CD4-positive, alpha-beta T cell treated with Interleukin-6 for 4 hours (primary cell): ENCODE measurements at regions not wholly inside any gene's neighbourhood (a gene's known extent, or its start where the extent isn't known, plus 50 kb on each side); places are given as distances from the start of the nearest gene placed in this dataset.
"Not testable (repeated sequence)": the region's sequence is repeated elsewhere in the genome, so short reads cannot be mapped to it uniquely, and the experiment has no call there.

ENCODE experiments used
- DNase-seq: peaks from one replicate; pipeline ENCODE4 v3.0.0-alpha.2; 2020; ENCODE audit warnings: mixed read lengths

- no peak for DNase-seq
These were observed 168.1 kb upstream of the SATB1 start for GRCh38 chr3:18593231-18593630.

- no peak for DNase-seq
These were observed 166.0 kb upstream of the SATB1 start for GRCh38 chr3:18591120-18591519.

GRCh38 chr3:18586076-18586475, 160.9 kb upstream of the SATB1 start:
- DNase-seq = no peak

- DNase-seq = no peak
These were observed 160.1 kb upstream of the SATB1 start for GRCh38 chr3:18585004-18585968.

- DNase-seq = peak; percentile 14
These were observed 155.1 kb upstream of the SATB1 start for GRCh38 chr3:18580268-18580667.

- DNase-seq = no peak
These were observed 154.5 kb upstream of the SATB1 start for GRCh38 chr3:18579661-18580060.

GRCh38 chr3:18575573-18575972, 150.4 kb upstream of the SATB1 start:
- no peak for DNase-seq

- DNase-seq = no peak
These were observed 147.7 kb upstream of the SATB1 start for GRCh38 chr3:18572809-18573208.

- no peak for DNase-seq
These were observed 142.2 kb upstream of the SATB1 start for GRCh38 chr3:18567293-18567692.

GRCh38 chr3:18562364-18563154, 137.4 kb upstream of the SATB1 start:
- DNase-seq = no peak

- peak; percentile 45 for DNase-seq
These were observed 134.2 kb upstream of the SATB1 start for GRCh38 chr3:18559331-18559842.

- DNase-seq = no peak
These were observed 133.4 kb upstream of the SATB1 start for GRCh38 chr3:18558507-18558906.

GRCh38 chr3:18557216-18557615, 132.1 kb upstream of the SATB1 start:
- DNase-seq = no peak

- DNase-seq = peak; percentile 34
These were observed 131.5 kb upstream of the SATB1 start for GRCh38 chr3:18556503-18557135.

GRCh38 chr3:18556001-18556408, 130.9 kb upstream of the SATB1 start:
- DNase-seq = no peak

- DNase-seq = not testable (repeated sequence)
These were observed 127.5 kb upstream of the SATB1 start for GRCh38 chr3:18552579-18553105.

- DNase-seq = no peak
These were observed 121.5 kb upstream of the SATB1 start for GRCh38 chr3:18546632-18547031.

GRCh38 chr3:18544146-18544545, 119.0 kb upstream of the SATB1 start:
- DNase-seq = no peak

GRCh38 chr3:18538463-18539230, 113.5 kb upstream of the SATB1 start:
- DNase-seq = no peak

GRCh38 chr3:18533039-18533438, 107.9 kb upstream of the SATB1 start:
- DNase-seq = no peak

- DNase-seq = no peak
These were observed 106.5 kb upstream of the SATB1 start for GRCh38 chr3:18531662-18532061.

- DNase-seq = no peak
These were observed 104.5 kb upstream of the SATB1 start for GRCh38 chr3:18529631-18530030.
